Osteocyte (in vitro differentiated cells): ENCODE measurements at regions not wholly inside any gene's neighbourhood (a gene's known extent, or its start where the extent isn't known, plus 50 kb on each side); places are given as distances from the start of the nearest gene placed in this dataset.

Experiments
- DNase-seq: peaks from one replicate; pipeline ENCODE4 v3.0.0; 2021; ENCODE audit warnings: mixed read lengths; ENCODE audit not compliant: unreplicated experiment; ENCODE audit errors: extremely low spot score
- H3K27ac Mint-ChIP-seq: one replicate; pipeline ENCODE4 v1.8.0; 2021; ENCODE audit warnings: mild to moderate bottlenecking, mixed read lengths; ENCODE audit not compliant: unreplicated experiment
- H3K27me3 Mint-ChIP-seq: one replicate; pipeline ENCODE4 v1.8.0; 2021; ENCODE audit warnings: mixed read lengths; ENCODE audit not compliant: unreplicated experiment
- H3K36me3 Mint-ChIP-seq: one replicate; pipeline ENCODE4 v1.8.0; 2021; ENCODE audit warnings: mixed read lengths; ENCODE audit not compliant: unreplicated experiment
- H3K4me1 Mint-ChIP-seq: one replicate; pipeline ENCODE4 v1.8.0; 2021; ENCODE audit warnings: mixed read lengths; ENCODE audit not compliant: unreplicated experiment
- H3K4me3 Mint-ChIP-seq: one replicate; pipeline ENCODE4 v1.8.0; 2021; ENCODE audit warnings: mild to moderate bottlenecking, moderate library complexity, mixed read lengths; ENCODE audit not compliant: unreplicated experiment
- H3K9me3 Mint-ChIP-seq: one replicate; pipeline ENCODE4 v1.8.0; 2021; ENCODE audit warnings: mixed read lengths; ENCODE audit not compliant: unreplicated experiment
- CTCF ChIP-seq: fragments of 200-600 bp; sonication (generic); IDR thresholded peaks from 2 replicates; pipeline ENCODE4 v1.5.0; 2021; ENCODE audit warnings: antibody characterized with exemption, mild to moderate bottlenecking, moderate library complexity

- Mint-ChIP-seq H3K27me3 (no peaks in the 10 kb centered on the region), H3K4me1 (peaks cover 15% of the 10 kb centered on the region), H3K9me3 (peaks cover 2% of the 10 kb centered on the region), H3K27ac (no peak overlapping the region), H3K36me3 (peaks cover 2% of the 10 kb centered on the region), H3K4me3 (no peak overlapping the region)
- no peak for DNase-seq
- no peak for TF ChIP-seq CTCF
These were observed 519.7 kb upstream of the ZNF608 start for GRCh38 chr5:125266106-125266505.

GRCh38 chr5:125267636-125268248 is 521.3 kb upstream of the ZNF608 start:
- no peak overlapping the region for H3K4me3 Mint-ChIP-seq
- H3K27me3 Mint-ChIP-seq: no peaks in the 10 kb centered on the region
- no peak for DNase-seq
- TF ChIP-seq CTCF: no peak
- H3K4me1 Mint-ChIP-seq: peaks cover 21% of the 10 kb centered on the region
- H3K9me3 Mint-ChIP-seq: no peaks in the 10 kb centered on the region
- H3K27ac Mint-ChIP-seq: no peak overlapping the region
- peaks cover 2% of the 10 kb centered on the region for H3K36me3 Mint-ChIP-seq

- TF ChIP-seq CTCF: no peak
- Mint-ChIP-seq H3K9me3 (no peaks in the 10 kb centered on the region), H3K4me3 (no peak overlapping the region), H3K27me3 (no peaks in the 10 kb centered on the region), H3K27ac (no peak overlapping the region), H3K36me3 (peaks cover 2% of the 10 kb centered on the region), H3K4me1 (peaks cover 23% of the 10 kb centered on the region)
- no peak for DNase-seq
These were observed 523.5 kb upstream of the ZNF608 start for GRCh38 chr5:125269926-125270325.

GRCh38 chr5:125272357-125272756 is 525.9 kb upstream of the ZNF608 start:
- Mint-ChIP-seq H3K4me3 (no peak overlapping the region), H3K4me1 (peaks cover 42% of the 10 kb centered on the region), H3K9me3 (peaks cover 2% of the 10 kb centered on the region), H3K36me3 (no peaks in the 10 kb centered on the region), H3K27me3 (no peaks in the 10 kb centered on the region), H3K27ac (no peak overlapping the region)
- no peak for TF ChIP-seq CTCF
- no peak for DNase-seq

GRCh38 chr5:125274211-125274610 is 527.8 kb upstream of the ZNF608 start:
- H3K27me3 Mint-ChIP-seq: no peaks in the 10 kb centered on the region
- peaks cover 52% of the 10 kb centered on the region for H3K4me1 Mint-ChIP-seq
- no peak for DNase-seq
- H3K36me3 Mint-ChIP-seq: no peaks in the 10 kb centered on the region
- H3K4me3 Mint-ChIP-seq: no peak overlapping the region
- H3K9me3 Mint-ChIP-seq: peaks cover 4% of the 10 kb centered on the region
- no peak for TF ChIP-seq CTCF
- H3K27ac Mint-ChIP-seq: no peak overlapping the region
